GM21423 (cell line): ENCODE measurements at regions not wholly inside any gene's neighbourhood (a gene's known extent, or its start where the extent isn't known, plus 50 kb on each side); places are given as distances from the start of the nearest gene placed in this dataset.

Experiments
- ATAC-seq: cut with Tn5 transposase; IDR thresholded peaks from one replicate; pipeline ENCODE4 v1.9.1; 2021; ENCODE audit warnings: mild to moderate bottlenecking, moderate library complexity; ENCODE audit not compliant: unreplicated experiment

- no peak for ATAC-seq
Measured at GRCh38 chr7:17212188-17212587, 86.3 kb upstream of the AHR start.

- no peak for ATAC-seq
Measured at GRCh38 chr7:17227766-17228490, 70.5 kb upstream of the AHR start.

- no peak for ATAC-seq
Measured at GRCh38 chr7:17229228-17229627, 69.2 kb upstream of the AHR start.

- ATAC-seq: no peak
Measured at GRCh38 chr7:17230099-17230807, 68.2 kb upstream of the AHR start.

GRCh38 chr7:17233603-17234002, 64.8 kb upstream of the AHR start:
- no peak for ATAC-seq

GRCh38 chr7:17234030-17234397, 64.4 kb upstream of the AHR start:
- peak; percentile 46 for ATAC-seq

GRCh38 chr7:17234398-17235031, 63.9 kb upstream of the AHR start:
- peak; percentile 99 for ATAC-seq

GRCh38 chr7:17236171-17236570, 62.3 kb upstream of the AHR start:
- ATAC-seq: no peak

- no peak for ATAC-seq
Measured at GRCh38 chr7:17236603-17237002, 61.8 kb upstream of the AHR start.

- ATAC-seq: no peak
Measured at GRCh38 chr7:17239046-17239445, 59.4 kb upstream of the AHR start.

GRCh38 chr7:17239683-17240521, 58.5 kb upstream of the AHR start:
- ATAC-seq: no peak

GRCh38 chr7:17242504-17242903, 55.9 kb upstream of the AHR start:
- ATAC-seq: no peak

- no peak for ATAC-seq
Measured at GRCh38 chr7:17244786-17245185, 53.7 kb upstream of the AHR start.

- no peak for ATAC-seq
Measured at GRCh38 chr7:17247357-17247756, 51.1 kb upstream of the AHR start.

GRCh38 chr7:17248527-17248926, 49.9 kb upstream of the AHR start:
- no peak for ATAC-seq
